NB4 (cell line): ENCODE measurements at regions not wholly inside any gene's neighbourhood (a gene's known extent, or its start where the extent isn't known, plus 50 kb on each side); places are given as distances from the start of the nearest gene placed in this dataset.

ENCODE experiments used
- DNase-seq: peaks from one replicate; pipeline ENCODE4 v3.0.0; 2010; ENCODE audit warnings: low read depth
- H3K4me3 ChIP-seq: one replicate; pipeline ENCODE4 v1.5.1; 2011; ENCODE audit warnings: mild to moderate bottlenecking, low read depth, low read length, moderate library complexity
- CTCF ChIP-seq: IDR thresholded peaks from one replicate; pipeline ENCODE4 v1.5.1; 2012; ENCODE audit warnings: low read depth, low read length
- MAX ChIP-seq: IDR thresholded peaks from 2 replicates; pipeline ENCODE4 v1.6.1; 2011; ENCODE audit warnings: low read depth, low read length
- MYC ChIP-seq: IDR thresholded peaks from 2 replicates; pipeline ENCODE4 v1.6.1; 2011; ENCODE audit warnings: low read depth, low read length
- POLR2A ChIP-seq: IDR thresholded peaks from 2 replicates; pipeline ENCODE4 v1.6.1; 2011; ENCODE audit warnings: mild to moderate bottlenecking; ENCODE audit not compliant: insufficient read length; ENCODE audit errors: extremely low read depth

- TF ChIP-seq MYC (no peak), MAX (no peak), POLR2A (no peak), CTCF (no peak)
Observed at GRCh38 chr10:9535744-9536143, 1481.3 kb downstream of the GATA3 start.

GRCh38 chr10:9545073-9545472 lies 1472.6 kb upstream of the CELF2 start:
- H3K4me3 ChIP-seq: no peak overlapping the region
- no peak for TF ChIP-seq CTCF
- no peak for TF ChIP-seq MYC
- TF ChIP-seq MAX: no peak
- no peak for TF ChIP-seq POLR2A
- DNase-seq: no peak

More at GRCh38 chr10:9535744-9536143, 1481.3 kb downstream of the GATA3 start:
- H3K4me3 ChIP-seq: no peak overlapping the region
- no peak for DNase-seq

GRCh38 chr10:9547936-9548904 lies 1469.5 kb upstream of the CELF2 start:
- H3K4me3 ChIP-seq: no peak overlapping the region
- TF ChIP-seq MYC (no peak), MAX (no peak), POLR2A (no peak), CTCF (no peak)
- DNase-seq: no peak

GRCh38 chr10:9550810-9551209 lies 1466.9 kb upstream of the CELF2 start:
- no peak for DNase-seq
- H3K4me3 ChIP-seq: no peak overlapping the region
- TF ChIP-seq POLR2A: no peak
- TF ChIP-seq CTCF: no peak
- TF ChIP-seq MYC: no peak
- TF ChIP-seq MAX: no peak

GRCh38 chr10:9554321-9554720 lies 1463.4 kb upstream of the CELF2 start:
- TF ChIP-seq POLR2A: no peak
- no peak for TF ChIP-seq MYC
- TF ChIP-seq CTCF: no peak
- no peak for TF ChIP-seq MAX
- DNase-seq: no peak
- no peak overlapping the region for H3K4me3 ChIP-seq
